SK-N-SH (cell line): ENCODE measurements at regions not wholly inside any gene's neighbourhood (a gene's known extent, or its start where the extent isn't known, plus 50 kb on each side); places are given as distances from the start of the nearest gene placed in this dataset.

Experiments
- CTCF ChIA-PET: fragments of 300-600, 350-600 bp; formaldehyde crosslinking; extraction: SDS; loops from one replicate; lab custom pipeline; 2021; lab: Yijun Ruan, JAX
- POLR2A ChIA-PET: fragments of 350-600 bp; sonication (Branson Sonifier 250); formaldehyde crosslinking; extraction: SDS; loops from one replicate; lab custom pipeline; 2020; ENCODE audit warnings: antibody characterized with exemption, inconsistent platforms; lab: Yijun Ruan, JAX
- DNase-seq: peaks from one replicate; pipeline ENCODE4 v3.0.0; 2012
- H2AFZ ChIP-seq: fragments of 200-600 bp; sonication (generic); 2 replicates; pipeline ENCODE4 v1.8.1; 2016; ENCODE audit warnings: antibody characterized with exemption, mild to moderate bottlenecking, low read depth
- H3F3A ChIP-seq: fragments of 200-600 bp; sonication (generic); replicated peaks from 2 replicates; pipeline ENCODE3; 2016; ENCODE audit warnings: antibody characterized with exemption, mild to moderate bottlenecking; ENCODE audit not compliant: insufficient read depth
- H3K27ac ChIP-seq, 2 experiments: fragments of 200-500 bp in 1 of 2; fragments of 200-600 bp in 1 of 2; sonication (Bioruptor generic) in 1 of 2; sonication (generic), shearing (Covaris generic) in 1 of 2; 2 replicates each; pipeline versions ENCODE4 v1.5.1 to v1.6.1; 2014 to 2016; ENCODE audit warnings: low read depth in 2 of 2, inconsistent platforms in 1 of 2, low read length in 1 of 2, mild to moderate bottlenecking in 1 of 2, mixed read lengths in 1 of 2
- H3K27me3 ChIP-seq: fragments of 200-600 bp; sonication (generic), shearing (Covaris generic); 2 replicates; pipeline ENCODE4 v1.6.1; 2016; ENCODE audit warnings: mixed run types; ENCODE audit not compliant: insufficient read depth
- H3K36me3 ChIP-seq, 2 experiments: fragments of 200-500 bp in 1 of 2; fragments of 200-600 bp in 1 of 2; sonication (Bioruptor generic) in 1 of 2; sonication (generic) in 1 of 2; replicated peaks in 1 of 2; 2 replicates each; pipeline versions ENCODE3 to v1.5.1; 2014 to 2016; ENCODE audit warnings: low read length in 1 of 2, mild to moderate bottlenecking in 1 of 2; ENCODE audit not compliant: insufficient read depth in 2 of 2, control insufficient read depth in 1 of 2
- H3K4me1 ChIP-seq, 2 experiments: fragments of 200-500 bp in 1 of 2; fragments of 200-600 bp in 1 of 2; sonication (Bioruptor generic) in 1 of 2; sonication (generic), shearing (Covaris generic) in 1 of 2; 2 replicates each; pipeline versions ENCODE4 v1.5.1 to v1.6.1; 2014 to 2016; ENCODE audit warnings: low read depth in 1 of 2, low read length in 1 of 2, mixed run types in 1 of 2; ENCODE audit not compliant: insufficient read depth in 2 of 2, control insufficient read depth in 1 of 2
- H3K4me2 ChIP-seq: fragments of 200-600 bp; sonication (generic), shearing (Covaris generic); 2 replicates; pipeline ENCODE4 v1.6.1; 2017; ENCODE audit warnings: mixed run types
- H3K4me3 ChIP-seq, 2 experiments: fragments of 200-500 bp in 1 of 2; fragments of 200-600 bp in 1 of 2; sonication (Bioruptor generic) in 1 of 2; sonication (generic), shearing (Covaris generic) in 1 of 2; 2 replicates each; pipeline versions ENCODE4 v1.5.1 to v1.8.1; 2014 to 2016; ENCODE audit warnings: low read depth in 2 of 2, inconsistent platforms in 1 of 2, low read length in 1 of 2, mild to moderate bottlenecking in 1 of 2, mixed read lengths in 1 of 2, moderate library complexity in 1 of 2
- H3K79me2 ChIP-seq: fragments of 200-600 bp; sonication (generic); 2 replicates; pipeline ENCODE4 v1.8.1; 2017; ENCODE audit warnings: mild to moderate bottlenecking; ENCODE audit not compliant: insufficient read depth
- H3K9ac ChIP-seq: fragments of 200-600 bp; sonication (generic); 2 replicates; pipeline ENCODE4 v1.6.1; 2017; ENCODE audit warnings: mixed run types
- H3K9me2 ChIP-seq: fragments of 200-600 bp; sonication (generic); 2 replicates; pipeline ENCODE4 v1.6.1; 2017; ENCODE audit warnings: mixed run types
- H3K9me3 ChIP-seq: fragments of 200-600 bp; sonication (generic); 2 replicates; pipeline ENCODE4 v1.6.1; 2017; ENCODE audit warnings: mixed run types, mild to moderate bottlenecking, moderate library complexity
- H4K20me1 ChIP-seq: fragments of 200-600 bp; sonication (generic); 2 replicates; pipeline ENCODE4 v1.6.1; 2017; ENCODE audit warnings: mild to moderate bottlenecking, mixed run types; ENCODE audit not compliant: insufficient read depth
- ELF1 ChIP-seq: IDR thresholded peaks from 2 replicates; pipeline ENCODE4 v1.4.0; 2012
- FOSL2 ChIP-seq: IDR thresholded peaks from 2 replicates; pipeline ENCODE4 v1.4.0; 2012; ENCODE audit warnings: low read depth, mild to moderate bottlenecking, moderate library complexity, borderline replicate concordance
- FOXJ3 ChIP-seq: sonication (generic); formaldehyde crosslinking; IDR thresholded peaks from 2 replicates; pipeline ENCODE4 v1.5.1; 2020; ENCODE audit warnings: mild to moderate bottlenecking, missing genetic modification reagents
- FOXM1 ChIP-seq: IDR thresholded peaks from 2 replicates; pipeline ENCODE4 v1.4.0; 2012; ENCODE audit warnings: low read depth, mild to moderate bottlenecking
- GATA2 ChIP-seq: sonication (generic); formaldehyde crosslinking; IDR thresholded peaks from 2 replicates; pipeline ENCODE4 v1.5.0; 2020; ENCODE audit warnings: mild to moderate bottlenecking, missing genetic modification reagents
- JUND ChIP-seq: IDR thresholded peaks from 2 replicates; pipeline ENCODE4 v1.4.0; 2012
- MXI1 ChIP-seq: IDR thresholded peaks from 2 replicates; pipeline ENCODE4 v1.6.1; 2012; ENCODE audit warnings: mild to moderate bottlenecking, low read depth, low read length, improper control_type of control experiment
- NFIC ChIP-seq: IDR thresholded peaks from 2 replicates; pipeline ENCODE4 v1.4.0; 2012; ENCODE audit warnings: borderline replicate concordance
- POLR2AphosphoS5 ChIP-seq: IDR thresholded peaks from 2 replicates; pipeline ENCODE4 v1.6.1; 2012; ENCODE audit warnings: low read depth, low read length
- RCOR1 ChIP-seq: fragments of 150-350 bp; IDR thresholded peaks from 2 replicates; pipeline ENCODE4 v1.6.1; 2017; ENCODE audit warnings: antibody characterized with exemption, low read length
- RFX5 ChIP-seq: IDR thresholded peaks from 2 replicates; pipeline ENCODE4 v1.6.1; 2012; ENCODE audit warnings: mild to moderate bottlenecking, improper control_type of control experiment, low read length
- RXRA ChIP-seq: IDR thresholded peaks from 2 replicates; pipeline ENCODE4 v1.4.0; 2012; ENCODE audit warnings: low read depth, mild to moderate bottlenecking, borderline replicate concordance
- TCF12 ChIP-seq: IDR thresholded peaks from 2 replicates; pipeline ENCODE4 v1.4.0; 2012
- TEAD4 ChIP-seq: IDR thresholded peaks from 2 replicates; pipeline ENCODE4 v1.4.0; 2012; ENCODE audit warnings: mild to moderate bottlenecking, borderline replicate concordance; ENCODE audit not compliant: insufficient read depth
- YY1 ChIP-seq: IDR thresholded peaks from 2 replicates; pipeline ENCODE4 v1.4.0; 2012; ENCODE audit warnings: low read depth, mild to moderate bottlenecking
- WGBS: methylation state at CpG from one replicate; pipeline ENCODE4 v1.1.6; 2017; ENCODE audit warnings: low lambda C conversion rate; 5-methylcytosine and 5-hydroxymethylcytosine counted together
- TF ChIP-seq, protein P1 (sequence below): IDR thresholded peaks from 2 replicates; pipeline ENCODE4 v1.6.1; 2012; ENCODE audit warnings: mild to moderate bottlenecking, low read depth, low read length, moderate library complexity
- TF ChIP-seq, protein P2 (sequence below): fragments of 200-600 bp; sonication (generic); IDR thresholded peaks from 2 replicates; pipeline ENCODE4 v1.6.1; 2017; ENCODE audit warnings: antibody characterized with exemption, mild to moderate bottlenecking, moderate library complexity

DNA sequence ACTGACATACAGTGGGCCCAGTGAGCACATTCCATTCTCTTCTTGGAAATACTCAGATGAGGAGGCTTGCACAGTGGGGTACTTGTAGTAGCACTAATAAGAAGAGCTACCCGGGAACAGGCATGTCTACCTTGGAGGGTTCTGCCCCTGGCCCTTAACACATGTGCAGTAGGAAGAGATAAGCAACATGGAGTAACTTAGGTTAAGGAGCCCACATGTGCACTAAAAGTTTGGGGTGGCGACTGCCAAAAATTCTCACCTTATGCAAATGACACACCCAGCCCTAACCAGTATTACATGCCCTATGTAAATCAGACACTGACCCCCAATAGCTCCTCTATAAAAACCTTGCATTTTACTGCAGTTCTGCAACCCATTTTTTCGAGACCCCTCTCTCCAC, 1313.3 kb downstream of the KCNT2 start (continued):
- TF ChIP-seq, protein P1, sequence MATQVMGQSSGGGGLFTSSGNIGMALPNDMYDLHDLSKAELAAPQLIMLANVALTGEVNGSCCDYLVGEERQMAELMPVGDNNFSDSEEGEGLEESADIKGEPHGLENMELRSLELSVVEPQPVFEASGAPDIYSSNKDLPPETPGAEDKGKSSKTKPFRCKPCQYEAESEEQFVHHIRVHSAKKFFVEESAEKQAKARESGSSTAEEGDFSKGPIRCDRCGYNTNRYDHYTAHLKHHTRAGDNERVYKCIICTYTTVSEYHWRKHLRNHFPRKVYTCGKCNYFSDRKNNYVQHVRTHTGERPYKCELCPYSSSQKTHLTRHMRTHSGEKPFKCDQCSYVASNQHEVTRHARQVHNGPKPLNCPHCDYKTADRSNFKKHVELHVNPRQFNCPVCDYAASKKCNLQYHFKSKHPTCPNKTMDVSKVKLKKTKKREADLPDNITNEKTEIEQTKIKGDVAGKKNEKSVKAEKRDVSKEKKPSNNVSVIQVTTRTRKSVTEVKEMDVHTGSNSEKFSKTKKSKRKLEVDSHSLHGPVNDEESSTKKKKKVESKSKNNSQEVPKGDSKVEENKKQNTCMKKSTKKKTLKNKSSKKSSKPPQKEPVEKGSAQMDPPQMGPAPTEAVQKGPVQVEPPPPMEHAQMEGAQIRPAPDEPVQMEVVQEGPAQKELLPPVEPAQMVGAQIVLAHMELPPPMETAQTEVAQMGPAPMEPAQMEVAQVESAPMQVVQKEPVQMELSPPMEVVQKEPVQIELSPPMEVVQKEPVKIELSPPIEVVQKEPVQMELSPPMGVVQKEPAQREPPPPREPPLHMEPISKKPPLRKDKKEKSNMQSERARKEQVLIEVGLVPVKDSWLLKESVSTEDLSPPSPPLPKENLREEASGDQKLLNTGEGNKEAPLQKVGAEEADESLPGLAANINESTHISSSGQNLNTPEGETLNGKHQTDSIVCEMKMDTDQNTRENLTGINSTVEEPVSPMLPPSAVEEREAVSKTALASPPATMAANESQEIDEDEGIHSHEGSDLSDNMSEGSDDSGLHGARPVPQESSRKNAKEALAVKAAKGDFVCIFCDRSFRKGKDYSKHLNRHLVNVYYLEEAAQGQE: no peak
- TF ChIP-seq POLR2AphosphoS5 (no peak), MXI1 (no peak), FOXM1 (no peak), RCOR1 (no peak), GATA2 (CRISPR knock-in tag) (no peak), TEAD4 (no peak), FOSL2 (no peak), RFX5 (no peak), YY1 (no peak)
- TF ChIP-seq, protein P2, sequence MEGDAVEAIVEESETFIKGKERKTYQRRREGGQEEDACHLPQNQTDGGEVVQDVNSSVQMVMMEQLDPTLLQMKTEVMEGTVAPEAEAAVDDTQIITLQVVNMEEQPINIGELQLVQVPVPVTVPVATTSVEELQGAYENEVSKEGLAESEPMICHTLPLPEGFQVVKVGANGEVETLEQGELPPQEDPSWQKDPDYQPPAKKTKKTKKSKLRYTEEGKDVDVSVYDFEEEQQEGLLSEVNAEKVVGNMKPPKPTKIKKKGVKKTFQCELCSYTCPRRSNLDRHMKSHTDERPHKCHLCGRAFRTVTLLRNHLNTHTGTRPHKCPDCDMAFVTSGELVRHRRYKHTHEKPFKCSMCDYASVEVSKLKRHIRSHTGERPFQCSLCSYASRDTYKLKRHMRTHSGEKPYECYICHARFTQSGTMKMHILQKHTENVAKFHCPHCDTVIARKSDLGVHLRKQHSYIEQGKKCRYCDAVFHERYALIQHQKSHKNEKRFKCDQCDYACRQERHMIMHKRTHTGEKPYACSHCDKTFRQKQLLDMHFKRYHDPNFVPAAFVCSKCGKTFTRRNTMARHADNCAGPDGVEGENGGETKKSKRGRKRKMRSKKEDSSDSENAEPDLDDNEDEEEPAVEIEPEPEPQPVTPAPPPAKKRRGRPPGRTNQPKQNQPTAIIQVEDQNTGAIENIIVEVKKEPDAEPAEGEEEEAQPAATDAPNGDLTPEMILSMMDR: no peak
- TF ChIP-seq, all 33 proteins: peak for 0

DNA sequence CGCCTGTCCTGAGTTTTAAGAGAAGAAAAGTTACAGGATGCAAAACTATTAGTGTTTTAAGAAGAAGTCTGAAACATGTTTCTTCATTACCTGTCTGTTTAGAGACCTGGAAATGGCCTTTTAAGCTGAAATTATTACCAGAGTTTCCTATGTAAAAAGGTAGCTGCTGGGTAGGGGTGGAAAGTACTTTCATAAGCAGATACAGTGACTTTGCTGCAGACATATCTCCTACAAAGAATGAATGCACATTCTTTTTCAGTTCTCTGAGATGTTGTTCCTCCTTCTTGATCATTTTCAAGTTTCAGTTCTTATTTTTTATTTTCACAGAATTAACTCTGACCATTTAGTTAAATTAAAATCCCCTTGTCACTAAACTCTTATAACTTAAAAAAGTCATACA, 1329.6 kb downstream of the KCNT2 start:
- no peaks in the 10 kb centered on the region for H3K79me2 ChIP-seq
- H2AFZ ChIP-seq: 0 out of 2 replicates have a peak overlapping the region, but pooled peaks have one; percentile 45
- H3K36me3 ChIP-seq: peaks cover 0 to 3% of the 10 kb centered on the region in 2 experiments
- H3K9me2 ChIP-seq: no peaks in the 10 kb centered on the region
- H3K4me3 ChIP-seq: no peak overlapping the region
- H3K27ac ChIP-seq: no peak overlapping the region
- H3F3A ChIP-seq: no peaks in the 10 kb centered on the region
- TF ChIP-seq RXRA (no peak), RCOR1 (no peak), FOXJ3 (CRISPR knock-in tag) (no peak), MXI1 (no peak), TCF12 (no peak), NFIC (no peak), FOSL2 (no peak), ELF1 (no peak), JUND (no peak)
- no peaks in the 10 kb centered on the region for H3K27me3 ChIP-seq
- ChIA-PET POLR2A (no interaction called here), CTCF (no interaction called here)
- H3K4me1 ChIP-seq: no peaks in the 10 kb centered on the region; a peak in 1 of 4 replicates
- DNase-seq: no peak
- no peaks in the 10 kb centered on the region for H3K9me3 ChIP-seq
- H3K4me2 ChIP-seq: no peak overlapping the region
- WGBS: 28% methylated on average over 1 of the region's 1 CpG
- H4K20me1 ChIP-seq: no peaks in the 10 kb centered on the region
- no peak overlapping the region for H3K9ac ChIP-seq
